Activated CD8-positive, alpha-beta memory T cell treated with anti-CD3 and anti-CD28 coated beads, Interleukin-2, amount 10 ng/mL, durations not matched to agents 7 days and 5 days (primary cell): ENCODE measurements at regions not wholly inside any gene's neighbourhood (a gene's known extent, or its start where the extent isn't known, plus 50 kb on each side); places are given as distances from the start of the nearest gene placed in this dataset.
"Not testable (repeated sequence)": the region's sequence is repeated elsewhere in the genome, so short reads cannot be mapped to it uniquely, and the experiment has no call there.

Experiments
- ATAC-seq: fragments of 150-1000 bp; cut with Tn5 transposase; one replicate; pipeline ENCODE4 v1.10.0; 2021; ENCODE audit warnings: moderate library complexity
- CTCF ChIA-PET: fragments of 350-600 bp; sonication (Branson Sonifier 250); formaldehyde crosslinking; loops from one replicate; lab custom pipeline; 2021; ENCODE audit warnings: antibody characterized with exemption; lab: Charles Lee
- DNase-seq: peaks from one replicate; pipeline ENCODE4 v3.0.0-alpha.2; 2020
- H3K27ac Mint-ChIP-seq: one replicate; pipeline ENCODE4 v1.8.0; 2021; ENCODE audit warnings: mild to moderate bottlenecking, mixed read lengths
- H3K27me3 Mint-ChIP-seq: one replicate; pipeline ENCODE4 v1.8.0; 2021; ENCODE audit warnings: mixed read lengths
- H3K36me3 Mint-ChIP-seq: one replicate; pipeline ENCODE4 v1.8.0; 2021; ENCODE audit warnings: mild to moderate bottlenecking, mixed read lengths
- H3K4me1 Mint-ChIP-seq: one replicate; pipeline ENCODE4 v1.8.0; 2021; ENCODE audit warnings: mixed read lengths
- H3K4me3 Mint-ChIP-seq: one replicate; pipeline ENCODE4 v1.8.0; 2021; ENCODE audit warnings: mild to moderate bottlenecking, moderate library complexity, mixed read lengths
- H3K9me3 Mint-ChIP-seq: one replicate; pipeline ENCODE4 v1.8.0; 2022; ENCODE audit warnings: low read depth, mixed read lengths

GRCh38 chr5:102688581-102689342, 66.3 kb upstream of the PAM start:
- CTCF ChIA-PET, H3K27ac Mint-ChIP-seq, H3K4me3 Mint-ChIP-seq, H3K36me3 Mint-ChIP-seq, DNase-seq, H3K9me3 Mint-ChIP-seq, H3K27me3 Mint-ChIP-seq, ATAC-seq, H3K4me1 Mint-ChIP-seq: not testable (repeated sequence)

- CTCF ChIA-PET = interaction anchor here (1.0 to 2.4 kb wide), 2 partner anchors 9 to 10 kb away, joined by 6 to 8 read pairs; no protein-coding TSS in a partner anchor
- Mint-ChIP-seq H3K36me3 (no peaks in the 10 kb centered on the region), H3K27me3 (peaks cover 10% of the 10 kb centered on the region), H3K4me1 (no peaks in the 10 kb centered on the region), H3K4me3 (no peak overlapping the region), H3K27ac (no peak overlapping the region), H3K9me3 (peaks cover 4% of the 10 kb centered on the region)
- DNase-seq = no peak
- no peak for ATAC-seq
These were observed 64.2 kb upstream of the PAM start for GRCh38 chr5:102690910-102691309.

- H3K27ac Mint-ChIP-seq = no peak overlapping the region
- DNase-seq (no peak), ATAC-seq (no peak)
- no peaks in the 10 kb centered on the region for H3K36me3 Mint-ChIP-seq
- H3K4me1 Mint-ChIP-seq = no peaks in the 10 kb centered on the region
- peaks cover 10% of the 10 kb centered on the region for H3K27me3 Mint-ChIP-seq
- H3K4me3 Mint-ChIP-seq = no peak overlapping the region
- CTCF ChIA-PET = interaction anchor here (2.4 kb wide), 1 partner anchor 10 kb away, joined by 8 read pairs; no protein-coding TSS in a partner anchor
- H3K9me3 Mint-ChIP-seq = peaks cover 4% of the 10 kb centered on the region
These were observed 63.7 kb upstream of the PAM start for GRCh38 chr5:102691434-102691833.

- Mint-ChIP-seq H3K27ac (no peak overlapping the region), H3K4me1 (no peaks in the 10 kb centered on the region), H3K36me3 (no peaks in the 10 kb centered on the region), H3K4me3 (no peak overlapping the region), H3K9me3 (no peaks in the 10 kb centered on the region), H3K27me3 (peaks cover 13% of the 10 kb centered on the region)
- CTCF ChIA-PET = no interaction called here
- DNase-seq (no peak), ATAC-seq (no peak)
These were observed 54.8 kb upstream of the PAM start for GRCh38 chr5:102700120-102700831.

- H3K27me3 Mint-ChIP-seq = peaks cover 13% of the 10 kb centered on the region
- no peaks in the 10 kb centered on the region for H3K9me3 Mint-ChIP-seq
- ATAC-seq (no peak), DNase-seq (no peak)
- H3K27ac Mint-ChIP-seq = no peak overlapping the region
- no peaks in the 10 kb centered on the region for H3K36me3 Mint-ChIP-seq
- H3K4me1 Mint-ChIP-seq = no peaks in the 10 kb centered on the region
- no peak overlapping the region for H3K4me3 Mint-ChIP-seq
- CTCF ChIA-PET = no interaction called here
These were observed 54.2 kb upstream of the PAM start for GRCh38 chr5:102700916-102701315.

GRCh38 chr5:102701748-102702147, 53.4 kb upstream of the PAM start:
- no peak for DNase-seq
- ATAC-seq = no peak
- CTCF ChIA-PET = no interaction called here
- Mint-ChIP-seq H3K4me3 (no peak overlapping the region), H3K27ac (no peak overlapping the region), H3K36me3 (no peaks in the 10 kb centered on the region), H3K27me3 (peaks cover 13% of the 10 kb centered on the region), H3K4me1 (no peaks in the 10 kb centered on the region), H3K9me3 (no peaks in the 10 kb centered on the region)
